ENCODE measurements at regions not wholly inside any gene's neighbourhood (a gene's known extent, or its start where the extent isn't known, plus 50 kb on each side); places are given as distances from the start of the nearest gene placed in this dataset.
"Not testable (repeated sequence)": the region's sequence is repeated elsewhere in the genome, so short reads cannot be mapped to it uniquely, and the experiment has no call there.

DNA sequence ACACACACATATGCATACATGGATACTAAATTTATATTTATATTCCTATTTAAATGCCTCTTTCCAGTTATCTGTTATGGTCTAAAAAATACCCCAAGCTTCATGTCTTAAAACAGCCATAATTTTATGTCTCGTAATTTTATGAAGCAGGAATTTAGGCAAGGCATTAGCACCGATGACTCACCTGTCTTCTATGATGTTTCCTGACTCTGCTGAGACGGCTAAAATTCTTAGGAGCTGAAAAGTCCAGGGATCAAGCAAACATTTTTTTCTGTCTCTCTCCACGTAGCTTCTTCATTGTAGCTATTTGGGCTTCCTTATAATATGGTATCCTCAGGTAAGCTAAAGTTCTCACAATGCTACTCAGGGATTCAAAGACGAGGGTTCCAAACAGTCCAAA lies 930.3 kb downstream of the STIM2 start:
- DNase-seq (ENCODE audit: low read depth), result peak; percentile 38
- H3K4me3 ChIP-seq (ENCODE audit: control insufficient read depth, low read depth, low read length), result no peak overlapping the region
- TF ChIP-seq, protein P1, sequence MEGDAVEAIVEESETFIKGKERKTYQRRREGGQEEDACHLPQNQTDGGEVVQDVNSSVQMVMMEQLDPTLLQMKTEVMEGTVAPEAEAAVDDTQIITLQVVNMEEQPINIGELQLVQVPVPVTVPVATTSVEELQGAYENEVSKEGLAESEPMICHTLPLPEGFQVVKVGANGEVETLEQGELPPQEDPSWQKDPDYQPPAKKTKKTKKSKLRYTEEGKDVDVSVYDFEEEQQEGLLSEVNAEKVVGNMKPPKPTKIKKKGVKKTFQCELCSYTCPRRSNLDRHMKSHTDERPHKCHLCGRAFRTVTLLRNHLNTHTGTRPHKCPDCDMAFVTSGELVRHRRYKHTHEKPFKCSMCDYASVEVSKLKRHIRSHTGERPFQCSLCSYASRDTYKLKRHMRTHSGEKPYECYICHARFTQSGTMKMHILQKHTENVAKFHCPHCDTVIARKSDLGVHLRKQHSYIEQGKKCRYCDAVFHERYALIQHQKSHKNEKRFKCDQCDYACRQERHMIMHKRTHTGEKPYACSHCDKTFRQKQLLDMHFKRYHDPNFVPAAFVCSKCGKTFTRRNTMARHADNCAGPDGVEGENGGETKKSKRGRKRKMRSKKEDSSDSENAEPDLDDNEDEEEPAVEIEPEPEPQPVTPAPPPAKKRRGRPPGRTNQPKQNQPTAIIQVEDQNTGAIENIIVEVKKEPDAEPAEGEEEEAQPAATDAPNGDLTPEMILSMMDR (conservative IDR thresholded peaks at IDR 0.05; ENCODE audit: control insufficient read depth, insufficient read depth, low read depth, low read length), result no peak

DNA sequence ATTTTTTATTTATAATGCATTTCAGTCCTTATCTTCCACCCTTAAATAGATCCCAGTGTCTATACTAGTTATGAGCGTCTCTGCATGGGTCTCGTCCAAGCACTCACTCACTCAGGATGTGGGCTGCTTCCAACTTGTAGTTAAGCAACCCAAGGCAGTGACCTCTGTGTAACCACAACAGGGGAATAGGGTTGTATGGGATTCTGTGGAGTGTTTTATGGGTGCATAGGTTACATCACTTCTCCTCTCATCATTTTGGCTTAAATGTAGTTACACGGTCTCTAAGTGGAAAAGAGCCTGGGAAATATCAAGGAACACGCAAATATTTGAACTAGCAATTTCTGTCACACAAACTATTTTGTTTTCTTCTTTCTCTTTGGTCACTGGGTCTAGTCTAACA lies 931.0 kb downstream of the STIM2 start:
- H3K4me3 ChIP-seq (ENCODE audit: control insufficient read depth, low read depth, low read length), result no peak overlapping the region
- TF ChIP-seq, protein P1 (conservative IDR thresholded peaks at IDR 0.05; ENCODE audit: control insufficient read depth, insufficient read depth, low read depth, low read length), result no peak
- peak; percentile 84 for DNase-seq (ENCODE audit: low read depth)

DNA sequence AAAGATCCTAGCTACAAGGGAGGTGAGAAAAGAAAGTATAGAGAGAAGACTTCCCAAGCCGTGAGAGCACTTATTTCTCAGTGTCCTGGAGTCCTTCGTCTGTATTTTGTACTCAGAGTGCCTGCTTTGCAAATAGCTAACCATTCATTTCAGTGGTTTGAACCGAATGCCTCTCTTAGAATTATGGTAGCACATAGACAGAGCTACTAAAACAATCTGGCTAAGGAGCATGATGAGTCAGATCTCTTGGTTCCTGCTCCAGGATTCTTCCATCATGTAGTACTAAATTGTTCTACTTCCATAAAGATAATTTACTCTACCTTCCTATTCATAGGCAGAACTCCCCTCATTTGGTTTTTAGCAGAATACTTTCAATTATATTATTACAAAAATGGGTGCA lies 946.6 kb downstream of the STIM2 start:
- TF ChIP-seq, protein P1 (conservative IDR thresholded peaks at IDR 0.05; ENCODE audit: control insufficient read depth, insufficient read depth, low read depth, low read length), result no peak
- H3K4me3 ChIP-seq (ENCODE audit: control insufficient read depth, low read depth, low read length), result no peak overlapping the region
- DNase-seq (ENCODE audit: low read depth), result peak; percentile 19

DNA sequence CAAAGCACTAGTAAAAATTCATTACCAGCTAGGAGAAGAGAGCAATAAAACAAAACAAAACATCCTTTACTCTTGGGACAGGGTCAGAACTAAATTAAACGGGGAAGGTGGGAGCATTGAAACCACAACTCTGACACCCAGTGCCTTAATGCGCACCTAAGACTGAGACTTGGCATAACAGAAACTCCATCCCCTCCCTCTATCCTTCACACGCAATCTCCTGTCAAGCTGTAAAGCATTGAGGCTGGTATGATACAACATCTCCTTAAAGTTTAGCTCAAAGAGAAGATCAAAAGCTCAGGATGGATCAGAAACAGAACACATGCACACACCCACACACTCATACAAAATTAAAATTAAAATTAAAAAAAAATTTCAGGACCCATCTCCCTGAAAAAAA lies 951.3 kb downstream of the STIM2 start:
- TF ChIP-seq, protein P1 (conservative IDR thresholded peaks at IDR 0.05; ENCODE audit: control insufficient read depth, insufficient read depth, low read depth, low read length), result no peak
- DNase-seq (ENCODE audit: low read depth), result no peak
- no peak overlapping the region for H3K4me3 ChIP-seq (ENCODE audit: control insufficient read depth, low read depth, low read length)

DNA sequence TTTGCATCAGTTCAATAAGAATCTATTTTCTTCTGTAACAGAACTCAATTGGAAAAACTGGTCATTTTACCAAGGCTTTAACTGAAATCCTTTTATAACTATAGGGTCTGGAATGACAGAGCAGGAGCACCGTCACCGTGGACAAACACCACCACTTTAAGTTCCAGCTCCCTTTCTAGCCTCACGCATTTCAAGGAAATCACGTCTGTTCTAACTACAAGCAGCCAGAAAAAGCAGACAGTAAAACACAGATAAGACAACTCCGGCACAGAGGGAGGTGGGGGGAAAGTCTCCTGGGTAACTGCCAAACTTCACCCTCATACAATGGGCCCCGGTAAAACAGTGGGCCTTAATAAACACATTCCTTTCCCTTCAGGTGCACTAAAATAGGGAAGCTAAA lies 952.6 kb downstream of the STIM2 start:
- DNase-seq (ENCODE audit: low read depth); H3K4me3 ChIP-seq (ENCODE audit: control insufficient read depth, low read depth, low read length): not testable (repeated sequence)

DNA sequence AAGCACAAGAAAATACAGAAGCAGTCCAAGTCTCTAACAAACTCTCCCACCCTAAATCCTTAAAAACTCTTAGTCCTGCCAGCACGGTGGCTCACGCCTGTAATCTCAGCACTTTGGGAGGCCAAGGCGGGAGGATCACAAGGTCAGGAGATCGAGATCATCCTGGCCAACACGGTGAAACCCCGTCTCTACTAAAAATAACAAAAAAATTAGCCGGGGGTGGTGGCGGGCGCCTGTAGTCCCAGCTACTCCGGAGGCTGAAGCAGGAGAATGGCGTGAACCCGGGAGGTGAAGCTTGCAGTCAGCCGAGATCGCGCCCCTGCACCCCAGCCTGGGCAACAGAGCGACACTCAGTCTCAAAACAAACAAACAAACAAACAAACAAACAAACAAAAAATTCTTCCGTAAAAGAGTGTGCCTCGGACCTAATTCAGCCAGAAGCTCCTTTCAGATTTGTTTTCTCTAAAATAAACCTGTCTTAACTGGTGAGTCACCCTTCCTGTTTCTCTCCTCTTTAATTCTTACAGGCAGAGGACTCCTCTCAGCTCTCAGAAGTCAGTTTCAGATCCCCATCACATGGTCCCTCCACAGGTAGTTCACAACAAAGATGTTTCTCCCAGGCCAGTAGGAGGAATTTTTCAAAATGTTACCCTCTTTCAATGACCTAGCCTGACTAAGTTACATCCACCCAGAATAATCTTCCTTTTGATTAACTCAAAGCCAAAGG lies 953.2 kb downstream of the STIM2 start:
- DNase-seq (ENCODE audit: low read depth), result peak; percentile 2
- H3K4me3 ChIP-seq (ENCODE audit: control insufficient read depth, low read depth, low read length), result not testable (repeated sequence)

DNA sequence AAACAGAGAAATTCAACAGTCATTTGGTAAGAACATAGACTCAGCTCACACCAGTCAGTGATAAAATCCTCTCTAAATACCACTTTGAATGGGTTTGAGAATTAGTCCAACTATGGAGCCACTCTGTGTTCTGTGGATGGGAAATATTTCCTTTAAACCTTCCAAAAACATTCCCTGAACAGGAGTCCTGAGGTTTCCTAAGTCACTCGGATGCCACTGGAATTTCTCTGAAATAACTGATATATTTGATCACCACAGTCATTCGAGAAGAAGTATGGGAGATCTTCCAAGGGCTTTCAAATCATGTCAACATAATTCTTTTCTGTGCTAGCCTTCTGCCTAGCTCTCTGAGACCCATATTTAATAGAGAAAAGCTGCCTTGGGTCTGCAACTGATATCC lies 958.6 kb downstream of the STIM2 start:
- DNase-seq (ENCODE audit: low read depth), result peak; percentile 4
- TF ChIP-seq, protein P1 (conservative IDR thresholded peaks at IDR 0.05; ENCODE audit: control insufficient read depth, insufficient read depth, low read depth, low read length), result no peak
- H3K4me3 ChIP-seq (ENCODE audit: control insufficient read depth, low read depth, low read length), result no peak overlapping the region

DNA sequence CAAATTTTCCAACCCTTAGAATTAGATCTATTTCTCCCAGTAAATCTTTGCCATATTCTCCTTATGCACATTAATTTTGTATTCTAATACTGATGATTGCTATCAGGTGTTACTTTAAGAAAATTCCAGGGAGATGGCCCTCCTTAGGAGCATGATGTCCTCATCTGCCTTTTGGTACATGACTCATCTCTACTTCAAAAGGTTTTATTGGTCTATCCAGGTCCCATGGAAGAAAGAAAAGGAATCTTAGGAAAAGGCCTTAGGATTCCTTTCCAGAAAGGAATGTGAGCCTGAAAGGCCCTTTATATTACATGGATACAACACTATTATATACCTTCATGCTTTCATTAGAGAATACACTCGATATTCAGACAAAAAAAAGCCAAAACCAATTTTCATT lies 968.2 kb downstream of the STIM2 start:
- H3K4me3 ChIP-seq (ENCODE audit: control insufficient read depth, low read depth, low read length), result no peak overlapping the region
- peak; percentile 3 for DNase-seq (ENCODE audit: low read depth)
- TF ChIP-seq, protein P1 (conservative IDR thresholded peaks at IDR 0.05; ENCODE audit: control insufficient read depth, insufficient read depth, low read depth, low read length), result no peak

All from fibroblast of mammary gland (primary cell).